Mesenchymal stem cell (in vitro differentiated cells and primary cell): ENCODE measurements at regions not wholly inside any gene's neighbourhood (a gene's known extent, or its start where the extent isn't known, plus 50 kb on each side); places are given as distances from the start of the nearest gene placed in this dataset.

Source experiments
- DNase-seq: peaks from one replicate; pipeline ENCODE4 v3.0.0-alpha.2; 2013
- H2AFZ ChIP-seq: one replicate; pipeline ENCODE4 v1.6.1; 2013; ENCODE audit warnings: low read depth, mild to moderate bottlenecking, control low read depth, inconsistent platforms, low read length, moderate library complexity
- H2AK5ac ChIP-seq: 2 replicates; pipeline ENCODE4 v1.6.1; 2013; ENCODE audit warnings: low read length, moderate library complexity, mild to moderate bottlenecking, inconsistent platforms; ENCODE audit not compliant: severe bottlenecking
- H2BK120ac ChIP-seq: one replicate; pipeline ENCODE4 v1.6.1; 2013; ENCODE audit warnings: low read depth, mild to moderate bottlenecking, inconsistent platforms, low read length, moderate library complexity
- H2BK12ac ChIP-seq, 2 experiments: one replicate each; pipeline ENCODE4 v1.6.1; 2013; ENCODE audit warnings: inconsistent platforms in 2 of 2, low read length in 2 of 2, mild to moderate bottlenecking in 2 of 2, moderate library complexity in 2 of 2, control low read depth in 1 of 2
- H2BK15ac ChIP-seq: one replicate; pipeline ENCODE4 v1.6.1; 2013; ENCODE audit warnings: mild to moderate bottlenecking, low read depth, inconsistent platforms; ENCODE audit not compliant: poor library complexity, severe bottlenecking
- H2BK5ac ChIP-seq: 2 replicates; pipeline ENCODE4 v1.6.1; 2013; ENCODE audit warnings: low read depth, mild to moderate bottlenecking, low read length, control low read depth, inconsistent platforms; ENCODE audit not compliant: poor library complexity, severe bottlenecking
- H3K14ac ChIP-seq, 2 experiments: one replicate each; pipeline ENCODE4 v1.6.1; 2013; ENCODE audit warnings: inconsistent platforms in 2 of 2, low read length in 2 of 2, control low read depth in 1 of 2, mild to moderate bottlenecking in 1 of 2, moderate library complexity in 1 of 2
- H3K18ac ChIP-seq, 2 experiments: one replicate each; pipeline ENCODE4 v1.6.1; 2013; ENCODE audit warnings: inconsistent platforms in 2 of 2, low read length in 2 of 2, control low read depth in 1 of 2, low read depth in 1 of 2, mild to moderate bottlenecking in 1 of 2
- H3K23ac ChIP-seq, 2 experiments: one replicate each; pipeline ENCODE4 v1.6.1; 2013; ENCODE audit warnings: inconsistent platforms in 2 of 2, low read length in 2 of 2, mild to moderate bottlenecking in 2 of 2, moderate library complexity in 2 of 2, control low read depth in 1 of 2
- H3K27ac ChIP-seq: 2 replicates; pipeline ENCODE4 v1.5.1; 2013; ENCODE audit warnings: mild to moderate bottlenecking, moderate library complexity, low read length, control low read depth, inconsistent platforms; ENCODE audit not compliant: poor library complexity, severe bottlenecking
- H3K27me3 ChIP-seq, 2 experiments: 2 replicates each; pipeline versions ENCODE4 v1.6.1 to v1.7.0; 2013; ENCODE audit warnings: low read length in 2 of 2, mild to moderate bottlenecking in 2 of 2, moderate library complexity in 2 of 2, control low read depth in 1 of 2, inconsistent platforms in 1 of 2; ENCODE audit not compliant: control insufficient read depth in 1 of 2, insufficient read depth in 1 of 2
- H3K36me3 ChIP-seq, 2 experiments: 2 replicates each; pipeline versions ENCODE4 v1.6.1 to v1.7.0; 2013; ENCODE audit warnings: low read length in 2 of 2, control low read depth in 1 of 2, inconsistent platforms in 1 of 2, low read depth in 1 of 2, mild to moderate bottlenecking in 1 of 2; ENCODE audit not compliant: insufficient read depth in 2 of 2, control insufficient read depth in 1 of 2
- H3K4ac ChIP-seq, 2 experiments: one replicate each; pipeline ENCODE4 v1.6.1; 2013; ENCODE audit warnings: inconsistent platforms in 2 of 2, low read length in 2 of 2, mild to moderate bottlenecking in 2 of 2, moderate library complexity in 2 of 2, control low read depth in 1 of 2, low read depth in 1 of 2
- H3K4me1 ChIP-seq: 2 replicates; pipeline ENCODE4 v1.6.1; 2013; ENCODE audit warnings: low read depth, low read length, control low read depth; ENCODE audit not compliant: control insufficient read depth, insufficient read depth
- H3K4me2 ChIP-seq: 2 replicates; pipeline ENCODE4 v1.6.1; 2013; ENCODE audit warnings: low read length, mild to moderate bottlenecking, inconsistent platforms; ENCODE audit not compliant: poor library complexity, severe bottlenecking
- H3K4me3 ChIP-seq, 2 experiments: 2 replicates each; pipeline versions ENCODE4 v1.5.1 to v1.7.0; 2013; ENCODE audit warnings: low read length in 2 of 2, mild to moderate bottlenecking in 2 of 2, control low read depth in 1 of 2, low read depth in 1 of 2; ENCODE audit not compliant: insufficient read depth in 1 of 2
- H3K79me1 ChIP-seq: replicated peaks from 2 replicates; pipeline ENCODE4 v1.6.1; 2013; ENCODE audit warnings: mild to moderate bottlenecking, control low read depth, low read length, inconsistent platforms; ENCODE audit not compliant: poor library complexity, severe bottlenecking
- H3K9ac ChIP-seq: 2 replicates; pipeline ENCODE4 v1.7.0; 2013; ENCODE audit warnings: mild to moderate bottlenecking, low read length, moderate library complexity
- H3K9me3 ChIP-seq: 2 replicates; pipeline ENCODE4 v1.7.0; 2013; ENCODE audit warnings: mild to moderate bottlenecking, low read length; ENCODE audit not compliant: control insufficient read depth
- H4K8ac ChIP-seq: one replicate; pipeline ENCODE4 v1.6.1; 2013; ENCODE audit warnings: inconsistent platforms, mild to moderate bottlenecking, low read length, moderate library complexity
- H4K91ac ChIP-seq: one replicate; pipeline ENCODE4 v1.6.1; 2013; ENCODE audit warnings: mild to moderate bottlenecking, low read length, inconsistent platforms
- WGBS: methylation state at CpG from one replicate; pipeline ENCODE4 v1.1.7; 2013; ENCODE audit warnings: mixed read lengths; 5-methylcytosine and 5-hydroxymethylcytosine counted together

- Histone ChIP-seq H4K8ac (no peak overlapping the region), H2BK12ac (no peak overlapping the region), H3K9me3 (peaks cover 6% of the 10 kb centered on the region), H3K4me1 (no peaks in the 10 kb centered on the region), H3K9ac (no peak overlapping the region), H2AFZ (no peak overlapping the region), H2BK120ac (no peak overlapping the region), H3K23ac (no peak overlapping the region), H4K91ac (no peak overlapping the region), H2BK5ac (no peak overlapping the region), H3K4me2 (no peak overlapping the region), H3K27me3 (no peaks in the 10 kb centered on the region), H3K4ac (no peak overlapping the region), H2AK5ac (no peak overlapping the region), H3K4me3 (no peak overlapping the region), H3K18ac (no peak overlapping the region), H3K79me1 (no peaks in the 10 kb centered on the region), H2BK15ac (no peak overlapping the region), H3K14ac (no peak overlapping the region), H3K36me3 (no peaks in the 10 kb centered on the region), H3K27ac (no peak overlapping the region)
- 100% methylated on average over 1 of the region's 3 CpGs for WGBS
- DNase-seq, result no peak
Observed at GRCh38 chr4:161160718-161161117, 1003.1 kb downstream of the FSTL5 start.

GRCh38 chr4:161148051-161148450 is 1015.7 kb downstream of the FSTL5 start:
- H3K4me1 ChIP-seq, result peaks cover 4% of the 10 kb centered on the region
- H3K27me3 ChIP-seq, result no peaks in the 10 kb centered on the region
- no peaks in the 10 kb centered on the region for H3K36me3 ChIP-seq
- H3K9ac ChIP-seq, result no peak overlapping the region
- H3K23ac ChIP-seq, result no peak overlapping the region
- H2BK15ac ChIP-seq, result no peak overlapping the region
- H3K4me2 ChIP-seq, result no peak overlapping the region
- H4K91ac ChIP-seq, result no peak overlapping the region
- H3K4ac ChIP-seq, result no peak overlapping the region
- H3K14ac ChIP-seq, result no peak overlapping the region
- no peak overlapping the region for H3K18ac ChIP-seq
- H2BK12ac ChIP-seq, result no peak overlapping the region
- no peak for DNase-seq
- H2AFZ ChIP-seq, result no peak overlapping the region
- H3K9me3 ChIP-seq, result peaks cover 12% of the 10 kb centered on the region
- no peak overlapping the region for H3K4me3 ChIP-seq
- 70% methylated on average over 2 of the region's 2 CpGs for WGBS
- H2BK120ac ChIP-seq, result no peak overlapping the region
- H2AK5ac ChIP-seq, result no peak overlapping the region
- no peak overlapping the region for H2BK5ac ChIP-seq
- no peak overlapping the region for H4K8ac ChIP-seq
- H3K27ac ChIP-seq, result no peak overlapping the region
- H3K79me1 ChIP-seq, result no peaks in the 10 kb centered on the region

- WGBS, result 81% methylated on average over 3 of the region's 3 CpGs
- Histone ChIP-seq H3K4ac (no peak overlapping the region), H3K14ac (no peak overlapping the region), H2BK120ac (no peak overlapping the region), H3K27me3 (no peaks in the 10 kb centered on the region), H2BK15ac (no peak overlapping the region), H4K91ac (no peak overlapping the region), H3K79me1 (no peaks in the 10 kb centered on the region), H2BK5ac (no peak overlapping the region), H3K4me2 (no peak overlapping the region), H3K27ac (no peak overlapping the region), H3K9ac (no peak overlapping the region), H2AFZ (no peak overlapping the region), H3K23ac (no peak overlapping the region), H3K18ac (no peak overlapping the region), H2BK12ac (no peak overlapping the region), H3K9me3 (peaks cover 8% of the 10 kb centered on the region), H3K4me1 (peaks cover 2% of the 10 kb centered on the region), H3K4me3 (no peak overlapping the region), H3K36me3 (no peaks in the 10 kb centered on the region), H2AK5ac (no peak overlapping the region), H4K8ac (no peak overlapping the region)
- no peak for DNase-seq
Observed at GRCh38 chr4:161143375-161143774, 1020.4 kb downstream of the FSTL5 start.

GRCh38 chr4:161134795-161135194 is 1029.0 kb downstream of the FSTL5 start:
- Histone ChIP-seq H2BK5ac (no peak overlapping the region), H3K4ac (no peak overlapping the region), H3K79me1 (no peaks in the 10 kb centered on the region), H3K36me3 (no peaks in the 10 kb centered on the region), H2BK120ac (no peak overlapping the region), H4K8ac (no peak overlapping the region), H3K14ac (no peak overlapping the region), H3K27me3 (no peaks in the 10 kb centered on the region), H3K9ac (no peak overlapping the region), H3K23ac (no peak overlapping the region), H3K4me3 (no peak overlapping the region), H2AFZ (no peak overlapping the region), H3K4me1 (no peaks in the 10 kb centered on the region), H3K27ac (no peak overlapping the region), H3K18ac (no peak overlapping the region), H2BK12ac (no peak overlapping the region), H2AK5ac (no peak overlapping the region), H3K9me3 (peaks cover 24% of the 10 kb centered on the region), H4K91ac (no peak overlapping the region), H2BK15ac (no peak overlapping the region), H3K4me2 (no peak overlapping the region)
- DNase-seq, result no peak
- WGBS, result 92% methylated on average over 1 of the region's 2 CpGs
